GM12878 (cell line): ENCODE measurements at regions not wholly inside any gene's neighbourhood (a gene's known extent, or its start where the extent isn't known, plus 50 kb on each side); places are given as distances from the start of the nearest gene placed in this dataset.

Experiments used
- ATAC-seq: fragments of 200-7000 bp; cut with Tn5 transposase; 3 replicates; pipeline ENCODE4 v1.9.1; 2020; ENCODE audit warnings: mild to moderate bottlenecking, moderate library complexity
- BruUV-seq: library from RNA; stranded (reverse); fragments of 400-500 nt; replicated peaks from 2 replicates; lab custom pipeline; 2021; lab: Mats Ljungman, UMichigan
- CTCF ChIA-PET: fragments of 300-600 bp; sonication (Branson Sonifier 250); formaldehyde crosslinking; extraction: SDS; loops from one replicate; lab custom pipeline; 2021; ENCODE audit warnings: inconsistent platforms; lab: Yijun Ruan, JAX
- POLR2A ChIA-PET: fragments of 350-600 bp; formaldehyde crosslinking; extraction: SDS; loops from one replicate; lab custom pipeline; 2021; ENCODE audit warnings: inconsistent platforms; lab: Charles Lee
- RAD21 ChIA-PET: fragments of 300-600 bp; sonication (Branson Sonifier 250); formaldehyde crosslinking; loops from one replicate; lab custom pipeline; 2023; ENCODE audit warnings: antibody characterized with exemption; ENCODE audit not compliant: unreplicated experiment; lab: Charles Lee
- SMC1A ChIA-PET: fragments of 300-600 bp; sonication (Branson Sonifier 250); formaldehyde crosslinking; loops from one replicate; lab custom pipeline; 2023; ENCODE audit not compliant: unreplicated experiment, uncharacterized antibody; lab: Charles Lee
- DNase-seq: peaks from one replicate; pipeline ENCODE4 v3.0.0-alpha.2; 2011; ENCODE audit warnings: low read depth, low spot score
- FAIRE-seq: peaks from 3 replicates; lab custom pipeline; 2011; peaks lifted over from hg19 to GRCh38; lab: Jason Lieb, UNC
- H2AFZ ChIP-seq: 2 replicates; pipeline ENCODE4 v1.6.0; 2011; ENCODE audit warnings: low read depth, low read length, control low read depth; ENCODE audit not compliant: control insufficient read depth
- H3K27ac ChIP-seq: 2 replicates; pipeline ENCODE4 v1.5.1; 2011; ENCODE audit warnings: control low read depth; ENCODE audit not compliant: control insufficient read depth, insufficient read depth
- H3K27me3 ChIP-seq, 2 experiments: replicated peaks in 1 of 2; 2 replicates each; pipeline versions ENCODE4 v1.6.0 to v1.6.1; 2011; ENCODE audit warnings: low read length in 1 of 2; ENCODE audit not compliant: control insufficient read depth in 2 of 2, insufficient read depth in 2 of 2
- H3K36me3 ChIP-seq, 2 experiments: 2 replicates each; pipeline ENCODE4 v1.5.1; 2011; ENCODE audit warnings: low read length in 1 of 2; ENCODE audit not compliant: control insufficient read depth in 2 of 2, insufficient read depth in 2 of 2
- H3K4me1 ChIP-seq: 2 replicates; pipeline ENCODE4 v1.6.1; 2011; ENCODE audit warnings: mild to moderate bottlenecking, low read length, moderate library complexity, mixed read lengths; ENCODE audit not compliant: control insufficient read depth, insufficient read depth
- H3K4me2 ChIP-seq: 2 replicates; pipeline ENCODE4 v1.6.0; 2011; ENCODE audit warnings: control low read depth; ENCODE audit not compliant: control insufficient read depth, insufficient read depth
- H3K4me3 ChIP-seq: fragments of 200-600 bp; sonication (generic); 2 replicates; pipeline ENCODE4 v1.5.1; 2016
- H3K79me2 ChIP-seq: 2 replicates; pipeline ENCODE4 v1.6.0; 2011; ENCODE audit warnings: low read length; ENCODE audit not compliant: control insufficient read depth, insufficient read depth
- H3K9ac ChIP-seq: 2 replicates; pipeline ENCODE4 v1.8.0; 2011; ENCODE audit warnings: low read length, control low read depth, mixed read lengths; ENCODE audit not compliant: control insufficient read depth, insufficient read depth
- H3K9me3 ChIP-seq: replicated peaks from 3 replicates; pipeline ENCODE4 v1.5.1; 2011; ENCODE audit warnings: mild to moderate bottlenecking, low read length; ENCODE audit not compliant: control insufficient read depth, insufficient read depth
- H4K20me1 ChIP-seq: 2 replicates; pipeline ENCODE4 v1.6.0; 2011; ENCODE audit not compliant: control insufficient read depth, insufficient read depth
- BMI1 ChIP-seq: fragments of 450-650 bp; IDR thresholded peaks from 2 replicates; pipeline ENCODE4 v1.6.1; 2016; ENCODE audit warnings: mild to moderate bottlenecking, moderate library complexity, borderline replicate concordance
- CTCF ChIP-seq, 3 experiments: IDR thresholded peaks in 2 of 3; conservative IDR thresholded peaks in 1 of 3; 2 replicates each; pipeline ENCODE4 v1.5.1; 2011; ENCODE audit warnings: low read depth in 3 of 3, low read length in 3 of 3, mild to moderate bottlenecking in 3 of 3, control low read depth in 2 of 3, moderate library complexity in 2 of 3, inconsistent platforms in 1 of 3, mixed read lengths in 1 of 3; ENCODE audit not compliant: control insufficient read depth in 2 of 3, insufficient read depth in 1 of 3; ENCODE audit errors: extremely low read depth in 1 of 3
- FOS ChIP-seq: IDR thresholded peaks from 3 replicates; pipeline ENCODE4 v1.6.1; 2011; ENCODE audit warnings: borderline replicate concordance; ENCODE audit not compliant: insufficient read length; ENCODE audit errors: extremely low read depth
- GABPA ChIP-seq: IDR thresholded peaks from 2 replicates; pipeline ENCODE4 v1.6.1; 2014; ENCODE audit warnings: antibody characterized with exemption, low read depth, mild to moderate bottlenecking, inconsistent platforms
- HSF1 ChIP-seq: fragments of 150-350 bp; IDR thresholded peaks from 2 replicates; pipeline ENCODE4 v1.6.1; 2014; ENCODE audit warnings: mild to moderate bottlenecking, low read depth, low read length
- NFXL1 ChIP-seq: fragments of 450-650 bp; IDR thresholded peaks from 2 replicates; pipeline ENCODE4 v1.6.1; 2017; ENCODE audit warnings: antibody characterized with exemption, mild to moderate bottlenecking, borderline replicate concordance
- NR2C2 ChIP-seq: IDR thresholded peaks from 2 replicates; pipeline ENCODE4 v1.6.1; 2011; ENCODE audit warnings: borderline replicate concordance, low read depth; ENCODE audit not compliant: control insufficient read depth, insufficient read length
- RAD21 ChIP-seq: IDR thresholded peaks from 2 replicates; pipeline ENCODE4 v1.6.1; 2011; ENCODE audit warnings: mild to moderate bottlenecking, low read depth, low read length, moderate library complexity; ENCODE audit not compliant: insufficient read depth
- SKIL ChIP-seq: fragments of 450-650 bp; IDR thresholded peaks from 2 replicates; pipeline ENCODE4 v1.6.1; 2017; ENCODE audit warnings: mild to moderate bottlenecking, low read depth, inconsistent platforms; ENCODE audit not compliant: poor library complexity, severe bottlenecking
- SMC3 ChIP-seq: IDR thresholded peaks from 2 replicates; pipeline ENCODE4 v1.6.1; 2011; ENCODE audit warnings: low read length, improper control_type of control experiment, borderline replicate concordance
- SUZ12 ChIP-seq: fragments of 200-600 bp; sonication (generic); IDR thresholded peaks from one replicate; pipeline ENCODE4 v1.6.1; 2018; ENCODE audit warnings: antibody characterized with exemption, mild to moderate bottlenecking; ENCODE audit not compliant: unreplicated experiment
- TCF7 ChIP-seq: IDR thresholded peaks from 2 replicates; pipeline ENCODE4 v1.6.1; 2014; ENCODE audit warnings: antibody characterized with exemption, borderline replicate concordance
- YY1 ChIP-seq: IDR thresholded peaks from 2 replicates; pipeline ENCODE4 v1.6.1; 2011; ENCODE audit warnings: low read depth, mild to moderate bottlenecking, low read length
- WGBS: methylation state at CpG from one replicate; pipeline ENCODE4 v1.1.6; 2016; ENCODE audit warnings: low lambda C conversion rate; ENCODE audit not compliant: insufficient replicate concordance, insufficient coverage; ENCODE audit errors: missing lambda C conversion rate; 5-methylcytosine and 5-hydroxymethylcytosine counted together
- in situ Hi-C: fragments of 300-500 bp; cut with MboI; formaldehyde crosslinking; loops from 9 replicates; pipeline ENCODE4 v1.14.3; 2018; ENCODE audit warnings: mixed read lengths
- intact Hi-C: fragments of 100-400 bp; cut with micrococcal nuclease; formaldehyde crosslinking; loops from one replicate; pipeline ENCODE4 v1.14.2; 2022; ENCODE audit not compliant: unreplicated experiment

- H3K4me2 ChIP-seq = no peak overlapping the region
- H3K79me2 ChIP-seq = no peaks in the 10 kb centered on the region
- H3K4me1 ChIP-seq = no peaks in the 10 kb centered on the region
- no peak overlapping the region for H3K27ac ChIP-seq
- in situ Hi-C loops = no loop called here
- 1% methylated on average over 4 of the region's 4 CpGs for WGBS
- ChIA-PET RAD21 (interaction anchor here (0.6 to 1.4 kb wide), 7 partner anchors 56 to 821 kb away, joined by 3 to 5 read pairs (median 3); partner anchors contain the start of gene ECI2), SMC1A (interaction anchor here (0.7 to 1.5 kb wide), 10 partner anchors 24 to 468 kb away, joined by 3 to 7 read pairs (median 3); no protein-coding TSS in a partner anchor), POLR2A (no interaction called here), CTCF (interaction anchor here (0.6 to 1.5 kb wide), 11 partner anchors 15 to 921 kb away, joined by 3 to 17 read pairs (median 4); no protein-coding TSS in a partner anchor)
- H3K27me3 ChIP-seq = no peaks in the 10 kb centered on the region
- no peak overlapping the region for H2AFZ ChIP-seq
- DNase-seq (no peak), FAIRE-seq (peak; percentile 56), ATAC-seq (peak; percentile 93)
- no TSS peak for BruUV-seq
- no peak overlapping the region for H3K4me3 ChIP-seq
- intact Hi-C loops = loop anchor here (10.0 kb wide), 1 partner anchor 466 kb away; no protein-coding TSS in a partner anchor
- peaks cover 5% of the 10 kb centered on the region; the same call in 1 of the 3 replicates for H3K9me3 ChIP-seq
- H3K36me3 ChIP-seq = no peaks in the 10 kb centered on the region
- no peaks in the 10 kb centered on the region for H4K20me1 ChIP-seq
- no peak overlapping the region for H3K9ac ChIP-seq
- TF ChIP-seq BMI1 (no peak), SUZ12 (no peak), HSF1 (no peak), NR2C2 (no peak), FOS (no peak), SMC3 (peak; percentile 47), SKIL (no peak), RAD21 (peak; percentile 64), YY1 (no peak), GABPA (no peak), NFXL1 (no peak), TCF7 (no peak), CTCF (IDR thresholded peaks at IDR 0.05 in 2 of 3, conservative IDR thresholded peaks at IDR 0.05 in 1 of 3; ENCODE audit: control insufficient read depth in 2 of 3, extremely low read depth in 1 of 3, insufficient read depth in 1 of 3, low read depth in 3 of 3, low read length in 3 of 3) (peak; percentile 62 to 73 (median 69))
These were observed 75.4 kb upstream of the ECI2 start for GRCh38 chr6:4210629-4211419.
